Neural cell (in vitro differentiated cells): ENCODE measurements at regions not wholly inside any gene's neighbourhood (a gene's known extent, or its start where the extent isn't known, plus 50 kb on each side); places are given as distances from the start of the nearest gene placed in this dataset.

Experiments
- H2AFZ ChIP-seq: fragments of 200-600, 300-800 bp; sonication (generic), shearing (Covaris generic); 2 replicates; pipeline ENCODE4 v1.6.0; 2014; ENCODE audit warnings: low read depth, mild to moderate bottlenecking, antibody characterized with exemption, low read length, moderate library complexity
- H3F3A ChIP-seq: fragments of 200-600 bp; shearing (Covaris generic); 2 replicates; pipeline ENCODE4 v1.6.1; 2016; ENCODE audit warnings: mild to moderate bottlenecking, moderate library complexity, mixed read lengths, antibody characterized with exemption, low read length; ENCODE audit not compliant: insufficient read depth, poor library complexity, severe bottlenecking
- H3K27ac ChIP-seq: fragments of 200-600, 300-800 bp; sonication (generic), shearing (Covaris generic); 2 replicates; pipeline ENCODE4 v1.5.1; 2014; ENCODE audit warnings: mild to moderate bottlenecking, low read length, moderate library complexity
- H3K27me3 ChIP-seq: fragments of 300-800, 200-600 bp; sonication (generic), shearing (Covaris generic); 2 replicates; pipeline ENCODE4 v1.6.0; 2014; ENCODE audit warnings: mild to moderate bottlenecking, low read depth, low read length, moderate library complexity; ENCODE audit not compliant: insufficient read depth
- H3K36me3 ChIP-seq: fragments of 300-800, 200-600 bp; sonication (generic), shearing (Covaris generic); 2 replicates; pipeline ENCODE4 v1.5.1; 2014; ENCODE audit warnings: mild to moderate bottlenecking, antibody characterized with exemption, low read length, moderate library complexity; ENCODE audit not compliant: insufficient read depth
- H3K4me2 ChIP-seq: fragments of 300-800, 200-600 bp; sonication (generic), shearing (Covaris generic); 2 replicates; pipeline ENCODE4 v1.6.0; 2014; ENCODE audit warnings: mild to moderate bottlenecking, low read length
- H3K4me3 ChIP-seq: fragments of 300-800, 200-600 bp; sonication (generic), shearing (Covaris generic); 2 replicates; pipeline ENCODE4 v1.5.1; 2014; ENCODE audit warnings: mild to moderate bottlenecking, low read length, moderate library complexity
- H3K79me2 ChIP-seq: fragments of 200-600 bp; shearing (Covaris generic); replicated peaks from 2 replicates; pipeline ENCODE4 v1.6.0; 2014; ENCODE audit warnings: mild to moderate bottlenecking, low read length, moderate library complexity; ENCODE audit not compliant: insufficient read depth
- H3K9ac ChIP-seq: fragments of 300-800, 200-600 bp; sonication (generic), shearing (Covaris generic); 2 replicates; pipeline ENCODE4 v1.6.1; 2016; ENCODE audit warnings: mild to moderate bottlenecking, low read length, mixed read lengths
- H3K9me2 ChIP-seq: fragments of 200-600 bp; shearing (Covaris generic); 2 replicates; pipeline ENCODE4 v1.6.1; 2016; ENCODE audit warnings: mild to moderate bottlenecking, low read length, mixed read lengths; ENCODE audit not compliant: insufficient read depth
- H3K9me3 ChIP-seq: fragments of 200-600, 300-800 bp; sonication (generic), shearing (Covaris generic); 2 replicates; pipeline ENCODE4 v1.6.1; 2016; ENCODE audit warnings: mild to moderate bottlenecking, mixed run types, low read length, moderate library complexity, mixed read lengths
- H4K20me1 ChIP-seq: fragments of 200-600 bp; shearing (Covaris generic); 2 replicates; pipeline ENCODE4 v1.6.1; 2016; ENCODE audit warnings: mild to moderate bottlenecking, mixed run types; ENCODE audit not compliant: insufficient read depth
- EP300 ChIP-seq: fragments of 450-650 bp; conservative IDR thresholded peaks from 2 replicates; pipeline ENCODE4 v1.6.1; 2014; ENCODE audit warnings: antibody characterized with exemption, mild to moderate bottlenecking, moderate library complexity; ENCODE audit not compliant: poor library complexity, severe bottlenecking
- EZH2 ChIP-seq: fragments of 200-600, 300-800 bp; shearing (Covaris generic), sonication (generic); IDR thresholded peaks from 2 replicates; pipeline ENCODE4 v1.6.1; 2014; ENCODE audit warnings: antibody characterized with exemption, low read length, borderline replicate concordance, mild to moderate bottlenecking; ENCODE audit not compliant: insufficient read depth, poor library complexity, severe bottlenecking
- MXI1 ChIP-seq: fragments of 450-650 bp; conservative IDR thresholded peaks from 2 replicates; pipeline ENCODE4 v1.6.1; 2014; ENCODE audit warnings: antibody characterized with exemption, mild to moderate bottlenecking; ENCODE audit not compliant: poor library complexity, severe bottlenecking
- POLR2AphosphoS5 ChIP-seq: IDR thresholded peaks from 2 replicates; pipeline ENCODE4 v1.6.1; 2012
- RAD21 ChIP-seq: fragments of 450-650 bp; conservative IDR thresholded peaks from 2 replicates; pipeline ENCODE4 v1.6.1; 2014; ENCODE audit warnings: antibody characterized with exemption, mild to moderate bottlenecking, moderate library complexity
- SMC3 ChIP-seq: fragments of 450-650 bp; conservative IDR thresholded peaks from 2 replicates; pipeline ENCODE4 v1.6.1; 2014; ENCODE audit warnings: antibody characterized with exemption, mild to moderate bottlenecking, moderate library complexity; ENCODE audit not compliant: poor library complexity
- TAF1 ChIP-seq: IDR thresholded peaks from 2 replicates; pipeline ENCODE4 v1.6.1; 2012; ENCODE audit warnings: low read depth
- TF ChIP-seq, protein P1 (sequence below): IDR thresholded peaks from 2 replicates; pipeline ENCODE4 v1.6.1; 2012; ENCODE audit warnings: borderline replicate concordance
- TF ChIP-seq, protein P2 (sequence below): fragments of 450-650 bp; IDR thresholded peaks from 2 replicates; pipeline ENCODE4 v1.5.1; 2014; ENCODE audit warnings: antibody characterized with exemption, mild to moderate bottlenecking, moderate library complexity; ENCODE audit not compliant: poor library complexity, severe bottlenecking

GRCh38 chr6:145074805-145075204 lies 660.5 kb downstream of the EPM2A start:
- Histone ChIP-seq H3K36me3 (no peaks in the 10 kb centered on the region), H3K9ac (no peak overlapping the region), H4K20me1 (no peaks in the 10 kb centered on the region), H3K9me3 (no peaks in the 10 kb centered on the region), H2AFZ (no peak overlapping the region), H3K27me3 (no peaks in the 10 kb centered on the region), H3K9me2 (no peaks in the 10 kb centered on the region), H3F3A (no peaks in the 10 kb centered on the region), H3K79me2 (no peaks in the 10 kb centered on the region), H3K4me2 (no peak overlapping the region), H3K27ac (no peak overlapping the region), H3K4me3 (no peak overlapping the region)
- TF ChIP-seq POLR2AphosphoS5, result no peak
- TF ChIP-seq, protein P1, sequence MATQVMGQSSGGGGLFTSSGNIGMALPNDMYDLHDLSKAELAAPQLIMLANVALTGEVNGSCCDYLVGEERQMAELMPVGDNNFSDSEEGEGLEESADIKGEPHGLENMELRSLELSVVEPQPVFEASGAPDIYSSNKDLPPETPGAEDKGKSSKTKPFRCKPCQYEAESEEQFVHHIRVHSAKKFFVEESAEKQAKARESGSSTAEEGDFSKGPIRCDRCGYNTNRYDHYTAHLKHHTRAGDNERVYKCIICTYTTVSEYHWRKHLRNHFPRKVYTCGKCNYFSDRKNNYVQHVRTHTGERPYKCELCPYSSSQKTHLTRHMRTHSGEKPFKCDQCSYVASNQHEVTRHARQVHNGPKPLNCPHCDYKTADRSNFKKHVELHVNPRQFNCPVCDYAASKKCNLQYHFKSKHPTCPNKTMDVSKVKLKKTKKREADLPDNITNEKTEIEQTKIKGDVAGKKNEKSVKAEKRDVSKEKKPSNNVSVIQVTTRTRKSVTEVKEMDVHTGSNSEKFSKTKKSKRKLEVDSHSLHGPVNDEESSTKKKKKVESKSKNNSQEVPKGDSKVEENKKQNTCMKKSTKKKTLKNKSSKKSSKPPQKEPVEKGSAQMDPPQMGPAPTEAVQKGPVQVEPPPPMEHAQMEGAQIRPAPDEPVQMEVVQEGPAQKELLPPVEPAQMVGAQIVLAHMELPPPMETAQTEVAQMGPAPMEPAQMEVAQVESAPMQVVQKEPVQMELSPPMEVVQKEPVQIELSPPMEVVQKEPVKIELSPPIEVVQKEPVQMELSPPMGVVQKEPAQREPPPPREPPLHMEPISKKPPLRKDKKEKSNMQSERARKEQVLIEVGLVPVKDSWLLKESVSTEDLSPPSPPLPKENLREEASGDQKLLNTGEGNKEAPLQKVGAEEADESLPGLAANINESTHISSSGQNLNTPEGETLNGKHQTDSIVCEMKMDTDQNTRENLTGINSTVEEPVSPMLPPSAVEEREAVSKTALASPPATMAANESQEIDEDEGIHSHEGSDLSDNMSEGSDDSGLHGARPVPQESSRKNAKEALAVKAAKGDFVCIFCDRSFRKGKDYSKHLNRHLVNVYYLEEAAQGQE, result no peak
- no peak for TF ChIP-seq SMC3
- no peak for TF ChIP-seq EP300
- TF ChIP-seq, protein P2, sequence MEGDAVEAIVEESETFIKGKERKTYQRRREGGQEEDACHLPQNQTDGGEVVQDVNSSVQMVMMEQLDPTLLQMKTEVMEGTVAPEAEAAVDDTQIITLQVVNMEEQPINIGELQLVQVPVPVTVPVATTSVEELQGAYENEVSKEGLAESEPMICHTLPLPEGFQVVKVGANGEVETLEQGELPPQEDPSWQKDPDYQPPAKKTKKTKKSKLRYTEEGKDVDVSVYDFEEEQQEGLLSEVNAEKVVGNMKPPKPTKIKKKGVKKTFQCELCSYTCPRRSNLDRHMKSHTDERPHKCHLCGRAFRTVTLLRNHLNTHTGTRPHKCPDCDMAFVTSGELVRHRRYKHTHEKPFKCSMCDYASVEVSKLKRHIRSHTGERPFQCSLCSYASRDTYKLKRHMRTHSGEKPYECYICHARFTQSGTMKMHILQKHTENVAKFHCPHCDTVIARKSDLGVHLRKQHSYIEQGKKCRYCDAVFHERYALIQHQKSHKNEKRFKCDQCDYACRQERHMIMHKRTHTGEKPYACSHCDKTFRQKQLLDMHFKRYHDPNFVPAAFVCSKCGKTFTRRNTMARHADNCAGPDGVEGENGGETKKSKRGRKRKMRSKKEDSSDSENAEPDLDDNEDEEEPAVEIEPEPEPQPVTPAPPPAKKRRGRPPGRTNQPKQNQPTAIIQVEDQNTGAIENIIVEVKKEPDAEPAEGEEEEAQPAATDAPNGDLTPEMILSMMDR, result no peak
- TF ChIP-seq MXI1, result no peak
- TF ChIP-seq RAD21, result no peak
- no peak for TF ChIP-seq EZH2

GRCh38 chr6:145075425-145075824 lies 659.9 kb downstream of the EPM2A start:
- Histone ChIP-seq H3K4me2 (no peak overlapping the region), H3F3A (no peaks in the 10 kb centered on the region), H3K36me3 (no peaks in the 10 kb centered on the region), H3K9ac (no peak overlapping the region), H2AFZ (no peak overlapping the region), H3K27ac (no peak overlapping the region), H4K20me1 (no peaks in the 10 kb centered on the region), H3K9me2 (no peaks in the 10 kb centered on the region), H3K27me3 (no peaks in the 10 kb centered on the region), H3K9me3 (no peaks in the 10 kb centered on the region), H3K4me3 (no peak overlapping the region), H3K79me2 (no peaks in the 10 kb centered on the region)
- TF ChIP-seq MXI1, result no peak
- no peak for TF ChIP-seq EZH2
- TF ChIP-seq, protein P1, result no peak
- no peak for TF ChIP-seq SMC3
- TF ChIP-seq, protein P2, result no peak
- no peak for TF ChIP-seq TAF1
- no peak for TF ChIP-seq POLR2AphosphoS5
- TF ChIP-seq EP300, result no peak
- no peak for TF ChIP-seq RAD21
